HG03139 (cell line): ENCODE measurements at regions not wholly inside any gene's neighbourhood (a gene's known extent, or its start where the extent isn't known, plus 50 kb on each side); places are given as distances from the start of the nearest gene placed in this dataset.
"Not testable (repeated sequence)": the region's sequence is repeated elsewhere in the genome, so short reads cannot be mapped to it uniquely, and the experiment has no call there.

ENCODE experiments used
- ATAC-seq: cut with Tn5 transposase; IDR thresholded peaks from one replicate; pipeline ENCODE4 v1.9.1; 2021; ENCODE audit not compliant: unreplicated experiment

DNA sequence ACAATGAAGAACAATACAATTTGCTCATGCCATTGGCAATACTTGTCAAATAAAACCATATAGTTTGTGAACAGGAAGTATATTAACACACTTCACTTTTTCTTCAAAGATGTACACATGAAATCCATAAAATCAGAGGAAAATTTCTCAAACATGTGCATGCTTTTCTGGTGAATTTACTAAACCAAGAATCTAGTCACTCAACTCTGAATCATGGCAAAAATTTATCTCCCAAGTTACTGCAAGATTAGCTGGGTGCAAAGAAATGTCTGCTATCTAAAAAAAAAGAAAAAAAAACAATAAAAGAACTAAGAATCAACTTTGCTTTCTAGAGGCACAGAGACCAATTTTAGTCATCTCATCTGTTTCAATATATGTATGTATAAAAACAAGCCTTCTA lies 419.2 kb downstream of the NR4A2 start:
- ATAC-seq, result no peak

DNA sequence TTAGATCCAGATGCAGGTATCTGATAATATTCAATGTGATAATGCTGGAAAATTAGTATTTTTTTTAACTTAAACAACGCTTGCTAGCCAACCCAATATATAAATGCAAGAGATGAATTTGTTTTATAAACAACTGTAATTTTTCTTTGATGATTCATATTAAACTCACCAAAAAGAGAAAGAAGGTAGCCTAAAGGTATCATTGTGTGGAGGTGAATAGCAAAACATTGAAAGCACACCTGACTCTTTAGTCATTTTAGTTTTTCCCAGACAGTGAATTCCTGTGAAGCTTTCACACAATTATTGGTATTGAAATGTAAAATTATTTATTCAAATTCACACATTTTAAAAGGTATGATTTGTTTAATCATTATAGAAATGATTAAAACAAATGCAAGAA lies 424.0 kb downstream of the NR4A2 start:
- ATAC-seq, result no peak

DNA sequence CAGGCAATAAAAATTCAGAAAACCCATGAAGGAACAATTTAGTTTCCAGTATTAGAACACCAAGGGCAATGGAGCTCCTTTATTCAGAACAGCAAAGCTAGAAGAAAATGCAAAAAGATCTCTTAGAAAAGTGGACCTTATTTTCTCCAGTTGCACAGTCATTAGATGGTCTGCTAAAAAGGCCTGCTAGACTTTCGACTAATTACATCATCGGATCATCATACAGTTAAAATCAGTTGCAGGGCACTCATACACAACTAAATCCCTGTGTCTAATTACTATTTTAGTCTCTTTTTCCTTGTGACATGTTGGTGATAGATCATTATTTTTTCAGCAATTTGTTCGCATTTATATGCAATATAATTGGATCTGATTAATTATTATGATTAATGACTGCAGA lies 425.3 kb downstream of the NR4A2 start:
- ATAC-seq, result no peak

DNA sequence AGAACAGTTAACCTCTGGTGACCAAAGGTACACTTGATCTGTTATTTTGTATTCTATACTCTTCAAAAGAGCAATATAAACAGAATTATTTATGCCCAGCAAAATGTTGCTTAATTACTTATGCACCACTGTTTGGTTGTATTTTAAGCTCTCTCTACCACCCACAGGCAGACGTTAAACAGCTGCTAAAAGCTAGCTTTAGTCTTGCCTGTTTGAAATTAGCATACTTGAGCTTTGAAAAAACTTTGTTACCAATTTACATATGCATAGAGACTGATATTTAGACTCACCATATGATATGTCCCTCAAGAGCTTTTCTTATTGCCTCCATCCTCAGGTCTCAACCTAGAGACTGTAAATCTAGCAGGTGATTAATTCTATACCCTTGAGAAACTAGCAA lies 426.9 kb downstream of the NR4A2 start:
- ATAC-seq, result no peak

DNA sequence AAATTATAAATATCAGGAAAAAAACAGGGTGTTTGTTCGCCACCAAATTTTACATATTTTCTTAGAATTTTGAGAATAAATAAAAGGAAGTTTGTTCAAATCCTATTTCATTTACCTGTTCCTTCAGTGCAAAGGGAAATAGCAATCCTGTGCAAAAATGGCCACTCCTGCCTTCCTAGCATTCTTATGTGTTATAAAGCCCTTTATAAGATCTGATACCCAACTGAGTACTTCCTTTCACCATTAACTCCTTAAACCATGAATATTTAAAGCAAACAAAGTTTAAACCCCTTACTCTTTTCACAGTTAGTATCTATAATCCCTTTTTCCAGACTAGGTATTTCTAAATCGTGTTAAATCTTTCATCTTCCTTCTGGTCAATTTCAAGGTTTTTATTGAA lies 427.8 kb downstream of the NR4A2 start:
- no peak for ATAC-seq

DNA sequence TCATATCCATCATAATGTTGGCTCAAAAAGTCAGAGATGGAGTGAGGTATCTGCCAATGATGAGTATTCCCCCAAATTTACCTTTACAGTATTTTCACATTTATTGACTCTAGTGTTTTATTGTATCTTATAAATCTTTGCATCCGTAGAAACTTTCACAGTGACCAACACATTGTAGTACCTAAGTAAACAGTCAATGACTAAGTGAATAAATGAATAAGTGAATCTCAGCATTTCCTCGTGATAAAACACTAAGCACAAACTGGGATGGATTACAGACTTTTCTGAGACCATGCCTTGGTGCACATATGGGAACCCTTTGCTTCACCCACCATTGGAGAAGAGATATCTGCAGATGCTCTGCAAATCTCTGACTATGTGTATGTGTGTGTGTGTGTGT lies 429.9 kb downstream of the NR4A2 start:
- no peak for ATAC-seq

DNA sequence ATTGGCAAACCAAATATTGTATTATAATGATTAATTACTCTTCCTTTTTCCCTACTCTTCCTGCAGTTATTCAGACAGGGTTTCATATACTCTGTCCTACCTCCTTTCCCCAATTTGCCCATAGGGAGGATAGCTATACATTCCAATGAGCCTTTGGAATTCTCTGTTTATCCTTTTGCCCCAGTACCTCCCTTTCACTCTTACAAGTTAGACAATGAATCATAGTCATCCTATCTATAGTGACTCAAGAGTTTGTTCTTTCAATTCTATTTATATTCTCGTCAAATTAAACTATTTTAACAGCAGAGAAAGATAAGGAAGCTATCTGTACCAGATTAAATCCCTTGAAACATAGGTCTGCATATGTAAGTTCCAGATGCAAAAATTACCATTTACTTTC lies 437.5 kb downstream of the NR4A2 start:
- ATAC-seq, result no peak

DNA sequence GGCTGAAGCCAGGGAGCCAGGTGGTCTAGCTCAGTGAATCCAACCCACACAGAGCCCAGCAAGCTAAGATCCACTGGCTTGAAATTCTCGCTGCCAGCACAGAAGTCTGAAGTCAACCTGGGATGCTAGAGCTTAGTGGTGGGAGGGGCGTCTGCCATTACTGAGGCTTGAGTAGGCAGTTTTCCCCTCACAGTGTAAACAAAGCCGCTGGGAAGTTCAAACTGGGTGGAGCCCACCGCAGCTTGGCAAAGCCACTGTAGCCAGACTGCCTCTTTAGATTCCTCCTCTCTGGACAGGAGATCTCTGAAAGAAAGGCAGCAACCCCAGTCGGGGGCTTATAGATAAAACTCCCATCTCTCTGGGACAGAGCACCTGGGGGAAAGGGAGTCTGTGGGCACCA lies 452.1 kb downstream of the NR4A2 start:
- not testable (repeated sequence) for ATAC-seq

DNA sequence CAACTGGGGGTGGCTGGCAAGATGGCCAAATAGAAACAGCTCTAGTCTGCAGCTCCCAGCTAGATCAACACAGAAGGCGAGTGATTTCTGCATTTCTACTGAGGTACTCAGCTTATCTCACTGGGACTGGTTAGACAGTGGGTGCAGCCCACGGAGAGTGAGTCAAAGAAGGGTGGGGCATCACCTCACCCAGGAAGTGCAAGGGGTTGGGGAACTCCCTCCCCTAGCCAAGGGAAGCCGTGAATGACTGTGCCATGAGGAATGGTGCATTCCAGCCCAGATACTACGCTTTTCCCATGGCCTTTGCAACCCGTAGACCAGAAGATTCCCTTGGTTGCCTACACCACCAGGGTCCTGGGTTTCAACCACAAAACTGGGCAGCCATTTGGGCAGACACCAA lies 452.6 kb downstream of the NR4A2 start:
- ATAC-seq, result not testable (repeated sequence)

DNA sequence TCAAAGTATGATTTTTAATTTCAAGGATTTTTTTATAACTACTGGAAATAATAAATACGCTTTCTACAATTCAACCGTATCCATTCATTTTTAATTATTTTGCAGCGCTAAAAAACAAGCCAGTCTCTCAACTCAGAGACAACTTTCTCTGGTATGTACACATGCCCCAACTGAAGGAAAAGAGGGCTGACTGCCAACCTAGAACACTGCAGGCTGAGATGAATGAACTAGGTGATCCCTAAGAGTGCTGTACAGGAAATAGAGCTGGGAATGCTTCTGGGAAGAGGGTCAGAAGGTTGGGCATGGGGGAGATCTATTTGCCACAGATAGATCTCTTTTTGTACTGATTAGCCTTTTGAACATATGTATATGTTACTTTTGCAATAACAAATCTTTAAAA lies 460.1 kb downstream of the NR4A2 start:
- ATAC-seq, result no peak

DNA sequence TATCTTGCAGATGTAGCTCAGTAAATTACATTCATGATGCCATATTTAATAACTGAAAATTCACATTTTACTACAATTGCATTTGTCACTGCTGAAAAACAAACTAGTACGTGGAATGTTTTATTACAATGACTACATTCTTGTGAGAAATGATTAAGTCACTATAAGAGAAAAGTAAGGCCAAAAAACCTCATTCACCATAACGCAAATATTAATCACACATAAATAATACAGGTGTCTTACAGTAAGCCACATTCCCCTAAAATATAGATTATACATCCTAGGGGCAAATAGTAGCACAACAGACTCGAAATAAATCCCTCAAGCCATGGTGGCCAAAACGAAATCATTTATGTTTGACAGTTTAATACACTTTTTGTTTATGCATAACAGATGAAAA lies 460.6 kb downstream of the NR4A2 start:
- ATAC-seq, result no peak

DNA sequence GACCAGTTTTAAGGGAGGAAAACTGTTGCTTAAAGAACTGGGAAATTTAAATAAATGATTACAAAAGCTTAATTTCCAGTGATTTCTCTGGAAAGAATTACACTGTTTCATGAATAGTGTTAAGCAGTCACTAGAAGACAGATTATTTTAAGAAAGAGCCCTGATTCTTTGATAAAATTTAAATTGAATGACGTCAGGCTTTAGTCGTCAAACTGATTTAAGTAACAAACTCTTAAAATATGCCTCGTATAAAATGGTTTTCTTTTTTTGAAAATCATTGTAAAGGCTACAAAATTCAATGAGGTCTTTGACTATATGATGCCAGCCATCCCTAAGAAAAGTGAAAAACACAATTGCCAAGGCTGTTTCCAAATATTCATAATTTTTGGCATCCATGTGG lies 465.0 kb downstream of the NR4A2 start:
- no peak for ATAC-seq

DNA sequence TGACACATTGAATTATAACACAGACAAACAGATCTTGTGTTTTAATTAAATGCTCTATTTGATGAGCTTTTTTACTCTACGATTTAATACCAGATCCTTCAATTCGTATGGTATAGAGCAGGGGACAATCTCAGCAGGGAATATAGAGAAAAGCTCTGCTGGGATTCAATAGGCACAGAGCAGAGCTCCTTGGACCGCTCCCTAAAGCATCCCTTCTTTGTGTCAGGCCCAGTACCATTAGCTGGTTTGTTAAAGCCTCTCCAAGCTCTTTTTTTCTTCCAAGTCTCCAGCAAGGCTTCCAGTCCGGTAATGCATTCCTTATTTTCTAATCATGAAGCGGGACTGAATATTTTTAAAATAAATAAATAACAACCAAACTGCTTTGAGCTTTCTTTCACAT lies 466.0 kb downstream of the NR4A2 start:
- no peak for ATAC-seq

DNA sequence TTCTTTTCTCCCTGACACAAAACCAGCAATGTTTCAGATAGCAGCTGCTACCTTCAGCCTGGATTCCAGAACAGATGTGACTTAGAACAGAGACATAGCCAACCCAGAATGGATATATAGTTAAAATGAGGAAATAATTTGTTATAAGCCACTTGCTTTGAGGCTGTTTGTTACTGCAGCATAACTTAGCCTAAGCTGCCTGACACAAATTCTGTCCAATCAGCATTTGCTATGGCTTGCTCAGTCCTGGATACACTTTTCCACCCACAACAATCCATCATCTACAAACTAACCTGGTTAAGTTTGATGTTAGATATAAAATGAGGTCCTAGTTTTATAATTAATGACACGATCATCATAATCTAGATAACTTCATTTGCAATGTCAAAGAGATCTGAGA lies 480.4 kb downstream of the NR4A2 start:
- no peak for ATAC-seq

DNA sequence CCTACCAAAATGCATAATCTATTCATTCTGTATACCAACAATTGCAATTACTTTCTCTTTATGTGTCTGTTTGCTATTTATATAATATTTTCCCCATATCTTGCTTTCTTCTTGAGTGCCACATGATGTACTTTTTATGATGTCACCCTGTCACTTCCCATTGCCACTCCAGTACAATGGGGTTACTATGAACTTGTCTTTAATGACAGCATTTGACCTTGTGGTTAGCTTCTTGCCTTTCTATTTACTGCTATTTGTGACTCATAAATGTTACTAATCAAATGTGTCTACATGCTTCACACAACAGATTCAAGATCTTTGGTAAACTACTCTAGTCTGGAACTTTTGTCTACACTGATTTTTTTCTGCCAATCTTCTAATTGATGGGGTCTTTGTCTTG lies 486.3 kb downstream of the NR4A2 start:
- no peak for ATAC-seq

DNA sequence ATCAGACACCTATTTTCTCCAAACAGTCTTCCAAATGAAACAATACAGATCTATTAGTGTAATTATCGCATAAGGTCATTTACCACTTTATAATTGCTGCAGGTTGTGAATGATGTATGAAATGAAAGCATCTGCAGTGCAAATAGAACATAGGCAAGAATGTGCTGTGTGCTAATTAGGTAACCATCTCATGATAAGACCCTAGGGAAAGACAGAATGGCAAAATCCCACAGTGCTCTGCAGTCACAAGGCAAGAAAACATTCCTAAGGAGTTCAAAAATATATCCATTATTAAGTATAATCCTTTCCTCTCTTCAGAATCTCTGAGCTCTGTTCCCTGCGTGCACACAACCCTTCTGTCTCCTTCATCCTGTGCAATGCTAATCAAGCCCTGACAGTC lies 488.1 kb downstream of the NR4A2 start:
- no peak for ATAC-seq

DNA sequence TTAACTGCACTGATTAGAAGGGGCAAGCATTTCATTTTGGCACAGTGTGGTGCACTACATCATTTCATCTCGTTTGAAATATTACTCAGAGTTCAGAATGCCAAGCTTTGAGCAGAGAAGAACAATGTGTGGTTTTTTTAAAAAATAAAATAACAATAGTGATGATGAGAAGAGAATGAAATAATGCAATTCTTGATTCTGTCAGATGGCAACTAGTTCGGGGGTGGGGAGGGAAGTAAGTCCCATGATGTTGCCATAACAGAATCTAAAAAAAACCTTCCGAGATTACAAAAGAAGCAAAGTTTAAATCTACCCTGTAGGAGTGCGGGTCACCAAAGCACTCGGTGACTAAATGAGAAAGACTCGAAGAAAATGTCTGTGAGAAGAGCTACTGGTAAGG lies 490.4 kb downstream of the NR4A2 start:
- no peak for ATAC-seq

DNA sequence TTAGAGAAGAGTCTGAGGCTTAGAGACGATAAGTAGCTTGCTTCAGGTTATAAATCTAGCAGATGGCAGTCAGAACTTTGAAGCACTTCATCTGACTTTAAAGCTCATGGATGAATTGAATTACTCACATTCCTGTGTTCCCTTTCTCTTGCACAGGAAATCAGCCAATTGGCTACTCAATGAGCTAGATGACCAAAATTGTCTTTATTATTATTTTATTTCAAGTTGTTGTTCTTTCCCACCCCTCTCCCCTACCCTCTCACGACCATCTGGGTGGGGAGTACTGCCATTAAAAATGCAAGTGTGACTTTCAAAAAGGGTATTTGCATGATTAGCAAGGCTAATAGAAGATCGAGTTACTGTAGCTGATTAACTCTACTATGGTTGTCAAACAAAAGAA lies 491.1 kb downstream of the NR4A2 start:
- ATAC-seq, result no peak

DNA sequence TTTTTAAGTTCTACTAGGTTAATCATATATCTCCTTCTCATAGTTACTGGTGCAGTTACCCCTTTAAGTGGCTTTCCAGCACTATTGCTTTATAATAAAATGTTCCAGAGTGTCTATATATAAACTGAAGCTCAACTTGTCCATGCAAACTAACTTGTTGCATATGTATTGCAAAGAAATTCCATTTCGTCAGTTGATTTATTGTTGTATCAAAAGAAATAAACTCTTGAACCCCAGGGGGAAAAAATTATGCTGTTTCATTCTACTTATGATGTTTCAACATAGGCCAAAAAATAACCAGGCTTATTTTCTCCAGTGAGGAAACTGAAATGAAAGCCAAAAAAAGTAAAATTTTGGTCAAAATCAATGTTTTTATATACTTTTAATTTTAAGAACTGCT lies 491.9 kb downstream of the NR4A2 start:
- no peak for ATAC-seq

DNA sequence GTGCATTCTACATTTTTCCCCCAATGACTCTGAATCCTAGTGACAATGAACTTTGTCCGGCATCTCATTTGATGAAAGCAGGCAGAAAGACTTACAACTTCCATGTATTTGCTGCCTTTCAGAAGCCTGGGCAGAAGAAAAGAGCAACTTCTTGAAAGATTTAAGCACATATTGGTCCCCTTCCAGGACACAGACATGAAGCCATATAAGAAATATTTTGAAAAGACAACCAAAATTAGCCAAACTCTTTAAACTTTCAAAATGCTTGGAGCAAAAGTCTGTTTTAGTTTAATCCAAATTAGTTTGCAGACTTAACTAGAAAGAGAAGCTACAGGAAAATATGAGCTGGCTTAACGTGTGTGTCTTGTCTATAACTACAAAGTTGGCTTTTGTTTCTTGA lies 492.5 kb downstream of the NR4A2 start:
- ATAC-seq, result no peak

DNA sequence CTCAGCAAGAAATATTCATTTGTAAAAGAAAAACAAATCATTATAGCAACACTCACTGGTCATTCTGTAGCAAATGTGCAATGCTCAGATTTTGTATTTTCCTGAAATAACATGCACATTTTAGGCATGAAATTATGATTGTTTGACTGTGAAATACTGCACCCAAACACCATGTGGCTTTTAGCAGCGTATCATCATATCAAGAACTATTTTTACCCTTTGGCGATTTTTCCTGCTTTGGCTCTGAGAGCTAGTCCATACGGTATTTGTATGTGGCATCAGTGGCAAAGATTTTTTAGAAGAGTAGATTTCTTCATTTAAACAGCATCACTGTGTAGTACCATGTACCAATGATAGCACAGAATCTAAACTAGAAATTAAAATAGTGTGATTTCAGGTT lies 493.1 kb downstream of the NR4A2 start:
- ATAC-seq, result no peak

DNA sequence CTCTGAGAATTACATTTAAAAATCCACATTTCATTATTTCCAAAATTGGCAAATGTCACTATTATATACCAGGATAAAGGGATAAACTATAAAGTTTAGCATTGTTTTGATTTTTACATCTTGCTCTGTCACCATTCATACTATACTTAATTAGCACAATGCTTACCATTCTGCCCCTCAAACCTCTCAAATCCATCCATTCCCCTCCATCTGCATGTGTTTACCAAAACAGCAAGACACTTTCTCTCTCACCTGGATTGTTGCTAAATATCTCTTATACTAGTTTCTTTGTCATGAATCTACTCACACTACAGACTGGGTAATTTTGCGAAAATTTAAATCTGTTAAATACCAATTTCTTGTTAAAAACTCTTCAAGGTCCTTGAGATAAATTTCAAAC lies 496.1 kb downstream of the NR4A2 start:
- no peak for ATAC-seq

DNA sequence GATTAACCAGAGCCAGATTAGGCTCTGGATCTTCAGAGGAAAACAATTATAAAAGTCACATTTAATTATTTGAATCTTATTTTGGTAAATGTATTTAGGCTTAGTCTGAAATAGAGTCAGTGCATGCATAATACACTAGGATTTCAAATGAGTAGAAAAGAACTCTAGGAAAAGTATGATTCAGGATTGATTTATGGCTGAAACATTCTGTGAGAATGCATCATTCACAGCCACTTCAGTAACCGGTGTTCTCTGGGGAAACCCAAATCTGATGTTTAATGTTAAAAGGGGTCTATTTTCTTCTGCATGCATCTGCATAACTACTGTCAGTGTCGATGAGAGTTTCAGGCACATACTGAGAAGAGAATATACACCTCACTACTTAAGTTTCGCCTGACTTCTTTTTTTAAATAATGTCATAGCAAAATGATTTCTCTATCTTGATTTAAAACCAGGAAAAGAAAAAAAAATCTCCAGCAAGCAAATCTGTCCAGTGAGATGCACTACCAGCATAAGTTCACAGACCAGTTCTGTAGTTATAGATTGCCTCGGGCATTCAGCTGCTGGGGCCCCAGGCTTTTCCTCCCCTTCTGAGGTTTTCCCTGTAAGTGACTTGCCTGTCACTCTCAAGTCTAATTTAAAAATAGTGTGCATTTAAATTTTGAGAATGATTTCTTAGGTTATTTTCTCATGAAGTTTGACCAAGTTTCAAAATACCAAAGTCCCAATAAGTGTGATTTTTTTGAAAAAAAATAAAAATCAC lies 501.5 kb downstream of the NR4A2 start:
- ATAC-seq, result no peak
